ENCODE measurements at regions not wholly inside any gene's neighbourhood (a gene's known extent, or its start where the extent isn't known, plus 50 kb on each side); places are given as distances from the start of the nearest gene placed in this dataset.
"Not testable (repeated sequence)": the region's sequence is repeated elsewhere in the genome, so short reads cannot be mapped to it uniquely, and the experiment has no call there.

DNA sequence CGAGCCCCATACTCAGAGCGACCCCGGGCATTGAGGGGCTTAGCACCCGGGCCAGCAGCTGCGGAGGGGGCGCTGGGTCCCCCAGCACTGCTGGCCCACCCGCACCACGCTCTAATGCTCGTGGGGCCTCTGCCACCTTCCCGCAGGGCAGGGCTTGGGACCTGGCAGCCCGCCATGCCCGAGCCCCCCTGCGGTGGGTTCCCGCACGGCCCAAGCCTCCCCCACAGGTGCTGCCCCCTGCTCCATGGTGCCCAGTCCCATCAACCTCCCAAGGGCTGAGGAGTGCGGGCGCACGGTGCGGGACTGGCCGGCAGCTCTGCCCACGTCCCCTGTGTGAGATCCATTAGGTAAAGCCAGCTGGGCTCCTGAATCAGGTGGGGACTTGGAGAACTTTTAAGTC, 429.2 kb upstream of the PCDH11Y start:
- peak in 1 of 56 donors; percentile 0 for DNase-seq

DNA sequence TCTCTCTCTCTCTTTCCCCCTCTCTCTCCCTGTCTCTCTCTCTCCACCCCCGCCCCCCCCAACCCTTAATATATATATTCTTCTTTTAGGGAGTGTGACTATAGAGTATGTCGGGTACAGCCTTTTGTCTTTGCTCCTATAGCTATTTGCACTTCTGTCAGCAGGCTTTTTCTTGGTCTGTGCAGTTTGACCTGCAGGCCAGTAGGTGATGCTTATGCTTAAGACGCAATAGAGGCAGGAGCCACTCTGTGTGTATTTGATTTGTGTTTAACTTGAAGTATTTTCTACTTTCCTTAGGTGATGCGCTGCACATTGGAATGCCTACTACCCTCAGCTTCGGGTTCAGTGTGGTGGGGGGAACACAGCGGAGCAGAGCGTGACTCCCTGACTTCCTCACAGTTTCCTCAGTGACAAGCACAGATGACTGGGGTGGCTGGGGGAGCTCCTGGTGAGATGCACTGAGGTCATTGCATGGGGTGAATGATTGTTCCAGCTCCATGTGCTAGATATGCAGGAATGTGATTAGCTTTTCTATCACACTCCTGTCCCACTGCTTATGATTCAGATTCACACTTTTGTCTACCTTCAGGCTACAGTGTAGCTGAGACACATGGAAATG, 407.1 kb upstream of the PCDH11Y start:
- DNase-seq: not testable (repeated sequence)

DNA sequence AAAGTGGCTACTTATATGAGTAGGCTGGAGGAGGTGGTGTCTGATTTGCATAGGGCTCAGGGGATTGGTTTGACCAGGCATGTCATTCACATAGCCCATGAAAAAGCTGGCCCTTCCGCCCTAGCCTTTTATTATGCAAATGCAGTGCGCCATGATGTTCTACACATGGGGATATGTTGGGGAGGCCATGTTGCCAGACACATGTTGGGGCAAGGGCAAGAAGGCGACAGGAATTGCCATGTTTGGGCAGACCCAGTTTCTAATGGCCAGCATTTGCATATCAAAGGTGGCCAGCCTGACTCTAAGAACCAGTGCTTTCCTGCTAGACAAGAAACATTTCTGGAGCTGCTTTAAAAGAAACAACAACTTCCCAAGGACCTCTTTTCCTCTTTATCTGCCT, 396.6 kb upstream of the PCDH11Y start:
- DNase-seq: not testable (repeated sequence)

Data from amygdala (tissue), 56 donors.